NOMO-1 (cell line): ENCODE measurements at regions not wholly inside any gene's neighbourhood (a gene's known extent, or its start where the extent isn't known, plus 50 kb on each side); places are given as distances from the start of the nearest gene placed in this dataset.
"Not testable (repeated sequence)": the region's sequence is repeated elsewhere in the genome, so short reads cannot be mapped to it uniquely, and the experiment has no call there.

Source experiments
- DNase-seq, 2 experiments: peaks; one replicate each; lab custom pipeline; 2025; ENCODE audit not compliant: unreplicated experiment in 2 of 2; lab: John Stamatoyannopoulos, UW

DNA sequence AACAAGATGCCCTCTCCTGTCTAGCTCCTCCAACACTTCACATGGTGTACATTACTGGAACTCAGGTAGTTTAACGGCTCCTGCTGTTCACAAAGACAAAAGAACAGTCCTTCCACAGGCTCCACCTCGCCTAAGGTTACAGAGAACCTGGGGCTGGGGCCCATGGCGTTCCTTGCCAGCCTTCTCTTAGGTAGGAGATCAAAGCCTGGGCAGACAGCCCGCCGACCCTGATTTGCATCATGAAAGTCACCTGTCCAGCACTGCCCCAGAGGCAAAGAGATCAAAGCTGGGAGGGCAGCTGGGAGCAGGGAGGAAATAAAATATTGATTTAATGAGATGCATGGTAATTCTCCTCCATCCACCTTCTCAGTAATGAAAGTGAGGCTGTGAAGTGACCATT lies 115.0 kb upstream of the SLIT3 start:
- DNase-seq: no peak

DNA sequence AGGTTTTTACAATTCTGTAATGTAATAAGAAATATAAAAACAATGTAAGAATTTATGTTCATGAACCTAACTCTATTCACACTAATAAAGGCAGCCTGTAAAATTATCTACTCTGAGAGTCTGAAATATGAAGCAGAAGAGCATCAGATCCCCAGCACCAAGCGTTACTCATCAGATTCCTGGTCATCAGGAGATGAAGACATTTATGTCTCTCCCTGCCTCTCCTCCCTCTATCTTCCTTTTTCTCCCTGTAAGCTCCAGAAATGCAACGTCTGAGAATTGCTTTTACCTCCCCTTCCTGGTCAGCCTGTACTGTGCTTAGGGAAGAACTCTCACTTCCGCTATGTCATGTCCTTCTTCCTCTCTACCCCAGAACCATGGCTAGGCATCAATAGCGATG lies 114.4 kb upstream of the SLIT3 start:
- no peak for DNase-seq

DNA sequence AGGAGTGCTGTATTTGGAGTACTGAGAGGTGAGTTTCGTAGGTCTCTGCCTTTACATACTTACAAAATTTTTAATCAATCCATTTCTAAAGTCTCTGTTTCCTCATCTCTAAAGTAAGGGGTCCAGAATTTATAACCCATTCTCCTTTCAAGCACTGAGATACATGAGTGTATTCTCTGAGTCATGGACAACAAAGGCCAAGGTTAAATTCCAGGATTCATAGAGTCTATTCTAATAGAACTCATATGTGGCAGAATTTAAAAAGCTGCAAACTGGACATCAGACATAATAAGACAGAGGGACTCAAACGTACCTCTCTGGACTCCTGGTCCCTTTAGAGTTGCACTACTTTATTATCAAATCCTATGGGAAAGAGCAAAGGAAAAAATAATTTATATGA lies 112.5 kb upstream of the SLIT3 start:
- no peak for DNase-seq

DNA sequence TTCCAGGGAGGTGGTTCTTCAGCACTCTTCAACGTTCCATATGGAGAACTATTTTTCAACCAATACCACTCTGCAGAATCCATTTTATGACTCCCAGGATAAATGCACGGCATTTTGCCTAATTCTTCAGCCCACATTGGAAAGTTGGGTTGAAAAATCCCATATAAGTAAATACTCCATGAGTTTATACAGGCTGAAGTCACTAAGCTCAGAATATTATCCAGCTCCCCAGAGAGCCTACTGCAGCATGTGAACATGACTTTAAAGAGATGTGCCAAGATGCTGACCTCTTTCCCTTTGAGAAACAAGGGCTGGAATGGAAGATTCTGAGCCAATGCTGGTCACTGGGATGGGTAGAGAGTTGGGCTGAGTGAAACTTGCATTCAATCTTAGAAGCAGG lies 111.9 kb upstream of the SLIT3 start:
- DNase-seq: no peak

DNA sequence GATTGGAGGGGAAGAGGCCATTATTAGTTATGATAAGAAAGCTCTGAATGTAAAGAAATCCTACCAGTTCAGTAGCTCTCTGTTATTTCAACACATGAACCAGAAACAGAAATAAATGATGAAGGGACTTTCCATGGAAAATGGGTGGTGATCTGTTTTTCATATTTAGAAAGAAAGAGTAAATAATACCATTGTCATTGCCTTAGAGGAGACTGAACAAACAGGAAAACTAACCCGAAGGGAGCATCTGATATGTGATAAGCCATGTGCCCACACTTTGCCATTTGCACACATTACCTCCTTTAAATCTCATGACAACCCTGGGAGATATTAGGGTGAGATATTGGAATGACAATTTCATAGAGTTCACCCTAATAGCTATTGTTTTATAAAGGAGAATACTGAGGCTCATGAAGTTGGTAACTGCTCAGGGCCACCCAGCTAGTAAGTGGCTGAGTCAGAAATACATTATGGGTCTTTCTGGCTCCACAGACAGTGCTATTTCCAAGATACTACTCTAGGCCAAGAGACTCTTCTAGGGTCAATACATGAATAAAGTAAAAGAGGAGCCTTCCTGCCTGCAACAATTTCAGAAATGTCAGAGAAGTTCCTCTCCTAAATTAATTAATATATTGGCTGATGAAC lies 111.0 kb upstream of the SLIT3 start:
- no peak for DNase-seq

DNA sequence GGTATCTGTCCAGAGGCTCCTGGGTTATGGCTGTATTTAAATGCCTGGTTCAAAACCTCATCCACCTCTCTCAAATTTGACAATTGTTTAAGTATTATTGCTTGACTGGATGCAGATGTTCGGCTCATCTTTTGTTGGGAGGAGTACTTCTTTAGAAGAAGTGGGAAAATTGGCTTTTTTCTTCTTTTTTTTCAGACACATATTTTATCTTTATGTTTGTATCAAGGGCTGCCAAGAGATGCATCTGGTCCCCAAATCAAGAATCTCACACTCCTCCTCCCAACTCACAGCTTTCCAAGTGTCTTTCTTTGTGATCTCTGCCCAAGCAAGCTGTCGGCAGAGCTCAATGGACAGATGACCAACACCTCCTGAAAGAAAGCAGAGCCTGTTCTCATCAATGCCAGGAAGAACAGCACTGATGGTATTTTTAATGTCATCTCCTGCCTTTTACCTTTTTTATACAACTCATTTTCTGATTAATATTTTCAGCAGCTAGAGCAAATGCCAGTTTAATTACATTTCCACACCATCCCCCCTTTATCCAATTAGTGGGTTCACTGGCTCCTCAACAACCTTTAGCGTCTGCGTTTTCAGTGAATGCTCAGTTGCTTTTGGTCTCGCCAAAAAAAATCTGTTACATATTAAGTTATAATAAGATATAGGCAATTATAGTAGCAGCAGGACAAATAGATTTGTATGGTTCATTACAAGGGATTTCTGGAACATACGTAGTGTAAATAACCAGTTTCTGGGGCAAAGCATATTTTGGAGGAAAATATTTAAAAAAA lies 110.3 kb upstream of the SLIT3 start:
- no peak for DNase-seq

DNA sequence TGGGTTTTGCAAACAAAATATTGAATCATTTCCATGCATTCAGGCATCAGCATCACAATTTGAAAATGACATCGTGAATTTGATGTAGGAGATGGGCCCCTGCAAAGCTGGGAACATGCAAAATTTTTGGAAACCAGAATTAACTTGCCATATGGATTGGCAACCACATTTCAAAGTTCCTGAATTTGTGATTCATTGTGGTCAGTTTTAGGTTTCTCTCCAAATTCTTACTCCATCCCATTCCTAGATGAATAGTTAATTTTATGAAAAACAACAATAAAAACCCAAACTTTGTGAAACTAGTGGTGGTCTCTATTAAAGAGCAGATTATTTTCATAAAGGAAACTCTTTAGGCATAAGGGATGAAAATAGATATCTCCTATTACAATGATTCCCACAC lies 107.8 kb upstream of the SLIT3 start:
- DNase-seq: no peak

DNA sequence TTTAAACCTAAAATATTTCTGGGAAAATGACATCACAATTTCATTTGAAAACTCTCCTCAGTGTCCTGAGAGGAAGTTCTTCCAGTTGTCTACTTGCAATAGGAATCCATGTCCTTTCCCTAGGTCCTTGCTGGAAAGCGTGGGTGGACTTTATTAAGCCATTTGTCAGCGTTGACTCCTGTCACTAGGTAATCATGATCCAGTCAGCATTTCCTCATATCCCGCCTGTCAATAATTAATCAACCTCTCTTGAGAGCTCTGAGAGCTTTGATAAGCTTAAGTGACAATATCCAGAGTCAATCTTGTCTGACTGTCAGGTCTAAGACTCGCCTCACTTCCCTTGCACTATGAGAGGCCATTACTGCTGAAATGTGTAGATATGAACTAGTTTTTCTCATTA lies 107.2 kb upstream of the SLIT3 start:
- no peak for DNase-seq

DNA sequence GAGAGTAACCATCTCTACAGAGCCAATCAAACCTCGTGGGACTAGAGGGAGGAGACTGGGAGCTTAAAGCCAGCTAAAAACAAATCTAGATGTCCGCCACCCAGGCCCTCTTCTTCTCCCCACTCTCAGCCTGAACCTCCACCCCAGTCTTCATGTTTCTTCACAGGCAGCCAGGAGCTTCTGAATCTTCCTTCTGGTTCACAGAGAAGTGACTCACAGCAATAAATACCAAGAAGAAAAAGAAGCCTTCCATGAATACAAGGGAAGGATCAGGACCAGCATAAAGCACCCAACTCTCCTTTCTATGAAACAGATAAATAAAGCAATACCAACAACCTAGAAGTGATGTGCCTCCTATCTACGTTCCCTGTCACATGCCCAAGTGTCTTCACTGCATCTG lies 103.3 kb upstream of the SLIT3 start:
- DNase-seq: no peak

DNA sequence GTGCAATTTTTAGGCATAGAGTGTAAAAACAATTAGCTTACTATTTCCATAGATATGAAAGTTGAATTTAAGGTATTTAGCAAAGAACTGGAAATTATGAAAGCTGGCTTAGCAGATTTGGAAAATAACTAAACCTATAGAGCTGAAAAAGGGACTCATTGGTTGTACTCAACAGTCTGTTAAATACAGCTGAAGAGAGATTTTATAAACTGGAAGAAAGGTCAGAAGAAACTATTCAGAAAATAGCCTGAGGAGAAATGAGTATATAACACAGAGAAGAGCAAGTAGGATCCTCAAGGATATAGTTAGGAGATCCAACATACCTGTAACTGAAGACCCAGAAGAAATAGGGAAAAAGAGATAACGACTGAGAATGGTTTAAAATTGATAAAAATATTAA lies 97.6 kb upstream of the SLIT3 start:
- no peak for DNase-seq

DNA sequence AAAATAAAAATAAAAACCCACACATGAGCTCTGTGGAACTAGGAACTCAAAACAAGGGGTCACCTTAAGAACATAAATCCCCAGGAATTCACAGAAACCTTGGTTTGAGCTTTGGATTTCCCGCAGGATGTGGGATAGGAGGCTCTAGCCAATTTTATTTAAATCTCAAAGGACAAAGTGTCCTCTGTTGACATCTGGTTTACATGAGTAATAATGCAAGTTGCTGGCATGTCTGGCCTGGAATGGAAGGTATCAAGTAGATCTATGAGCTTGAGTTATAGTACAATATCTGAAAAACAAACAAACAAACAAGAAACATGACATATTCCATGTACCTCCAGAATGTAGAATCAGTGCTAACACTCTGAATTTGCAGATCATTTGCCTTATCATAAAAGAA lies 94.2 kb upstream of the SLIT3 start:
- DNase-seq: no peak

DNA sequence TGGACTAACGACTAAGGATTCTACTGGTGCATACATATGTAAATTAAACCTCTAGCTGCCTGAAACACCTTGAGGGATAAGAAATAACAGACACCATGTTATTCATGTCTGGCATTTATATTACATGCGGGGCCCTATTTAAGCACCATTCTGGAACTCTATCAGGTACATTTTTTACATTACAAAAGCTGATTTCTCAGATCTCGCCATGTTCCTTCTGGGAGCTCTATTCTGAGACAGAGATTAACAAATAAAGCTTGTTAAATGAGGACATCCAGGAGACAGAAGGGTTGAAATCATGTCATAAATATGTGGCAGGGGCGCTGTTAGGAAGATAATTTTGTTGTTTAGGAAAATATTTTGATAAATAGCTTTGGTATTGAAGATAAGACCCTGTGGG lies 93.4 kb upstream of the SLIT3 start:
- no peak for DNase-seq

DNA sequence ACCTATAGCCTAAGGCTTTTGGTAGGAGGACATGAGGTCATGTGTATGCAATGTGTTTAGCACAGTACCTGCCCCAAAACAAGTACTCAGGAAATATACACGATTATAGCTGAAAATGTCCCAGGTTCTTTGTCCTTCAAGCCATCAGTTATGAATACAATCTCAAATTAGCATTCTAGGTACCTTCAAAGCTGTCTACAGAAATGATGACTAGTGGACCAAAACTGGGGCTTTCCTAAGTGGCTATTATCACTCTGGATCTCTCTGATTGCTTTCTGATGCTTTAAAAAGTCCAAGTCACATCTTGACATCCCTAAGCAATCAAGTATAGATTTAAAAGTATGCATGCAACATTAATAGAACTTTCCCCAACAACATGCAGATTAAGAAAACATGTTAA lies 93.0 kb upstream of the SLIT3 start:
- DNase-seq: no peak

DNA sequence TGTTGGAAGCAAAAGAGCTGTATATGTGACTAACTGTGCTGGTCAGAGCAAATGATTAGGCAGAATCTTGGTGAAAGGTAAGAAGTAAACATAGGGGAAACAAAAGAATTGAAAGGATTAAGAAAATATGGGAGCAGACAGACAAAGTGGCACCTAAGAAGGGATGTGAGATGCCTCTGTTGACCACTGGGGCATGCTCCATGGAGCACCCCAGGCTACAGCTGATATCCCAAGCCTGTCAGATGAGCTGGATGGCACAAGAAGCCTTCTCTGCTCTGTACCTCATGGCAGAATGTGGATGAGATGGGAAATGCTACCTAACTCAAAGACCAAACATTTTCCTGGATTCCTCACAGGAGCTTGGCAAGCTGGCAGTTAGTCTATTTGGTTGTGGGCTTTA lies 89.3 kb upstream of the SLIT3 start:
- DNase-seq: no peak

DNA sequence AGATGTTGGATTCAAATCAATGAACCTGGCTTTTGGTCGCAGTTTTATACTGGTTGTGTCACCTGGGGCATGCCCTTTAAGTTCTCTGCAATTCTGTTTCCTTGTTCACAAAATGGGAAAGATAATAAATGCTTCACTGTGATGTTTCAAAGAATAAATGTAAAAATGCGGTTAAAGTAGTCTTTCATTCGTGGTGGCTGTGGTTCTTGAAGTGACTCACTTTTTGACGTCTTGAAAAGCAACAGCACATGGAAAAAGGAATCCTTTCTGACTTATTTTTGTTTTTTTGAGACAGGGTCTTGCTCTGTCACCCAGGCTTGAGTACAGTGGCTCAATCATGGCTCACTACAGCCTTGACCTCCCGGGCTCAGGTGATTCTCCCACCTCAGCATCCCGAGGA lies 88.4 kb upstream of the SLIT3 start:
- no peak for DNase-seq

DNA sequence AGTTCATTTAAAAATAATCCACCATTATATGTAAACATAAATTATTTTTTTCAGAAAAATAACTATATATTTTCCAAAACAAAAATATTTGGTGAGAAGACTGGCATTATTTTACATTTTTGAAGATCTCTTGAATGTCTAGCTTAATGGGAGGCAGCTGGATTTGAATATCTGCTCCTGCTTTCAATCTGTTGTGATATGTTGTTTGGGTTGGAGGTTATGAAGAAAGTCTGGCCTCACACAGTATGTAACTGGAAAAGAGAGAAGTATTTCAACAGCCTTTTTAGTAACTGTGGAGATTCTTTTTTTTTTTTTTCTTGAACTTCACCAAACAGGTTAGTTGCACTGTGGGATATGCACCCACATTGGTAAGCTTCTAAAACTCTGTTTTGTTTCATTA lies 84.7 kb upstream of the SLIT3 start:
- DNase-seq: no peak

DNA sequence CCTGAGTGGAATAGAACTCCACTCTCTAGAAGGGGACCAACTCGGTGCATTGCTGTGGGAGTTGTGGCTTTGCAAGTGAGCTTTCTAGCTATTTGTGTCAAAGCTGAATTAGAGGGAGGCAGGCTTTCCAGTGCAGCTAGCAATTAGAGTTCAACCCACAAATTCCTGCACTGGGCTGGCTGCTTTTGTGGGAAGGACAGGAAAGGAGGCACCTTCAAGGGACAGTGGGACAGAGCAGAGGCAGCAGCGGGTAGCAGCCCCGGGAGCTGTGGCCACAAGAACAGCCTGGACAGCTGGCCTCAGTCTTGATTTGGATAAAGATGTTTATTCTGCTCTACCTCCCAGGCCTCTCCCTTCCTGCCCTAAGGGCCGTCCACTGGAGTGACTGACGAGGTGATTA lies 83.7 kb upstream of the SLIT3 start:
- DNase-seq: no peak

DNA sequence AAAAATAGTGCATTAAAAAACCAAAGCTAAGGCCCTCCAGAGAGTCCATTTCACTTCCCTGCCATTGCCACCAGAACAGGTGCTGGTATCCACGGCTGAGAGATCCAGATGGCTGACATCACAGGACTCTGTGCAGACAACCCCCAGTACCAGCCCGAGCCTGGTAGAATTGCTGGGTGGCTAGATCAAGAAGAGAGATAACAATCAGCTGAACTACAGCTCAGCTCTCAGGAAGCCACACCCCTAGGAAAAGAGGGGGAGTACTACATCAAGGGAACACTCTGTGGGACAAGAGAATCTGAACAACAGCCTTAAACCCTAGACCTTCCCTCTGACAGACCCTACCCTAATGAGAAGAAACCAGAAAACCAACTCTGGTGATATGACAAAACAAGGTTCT lies 73.8 kb upstream of the SLIT3 start:
- no peak for DNase-seq

DNA sequence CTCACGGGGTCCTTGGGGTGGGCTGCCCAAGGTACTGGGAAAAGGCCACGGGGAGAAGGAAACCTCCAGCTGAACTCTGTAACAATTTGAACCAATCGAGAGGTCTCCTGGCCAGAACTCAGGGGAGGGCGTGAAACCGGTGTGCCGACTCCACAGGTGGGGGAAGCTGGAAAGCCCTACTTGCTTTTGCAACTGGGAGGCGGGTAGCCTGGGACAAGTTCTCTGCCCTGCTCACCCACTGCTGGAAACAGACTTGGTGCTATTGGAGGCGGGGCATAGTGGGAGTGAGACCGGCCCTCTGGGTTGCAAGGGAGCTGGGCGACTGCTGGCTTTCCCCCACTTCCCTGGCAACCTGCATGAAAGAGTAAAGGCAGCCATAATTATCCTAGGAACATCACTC lies 73.2 kb upstream of the SLIT3 start:
- no peak for DNase-seq

DNA sequence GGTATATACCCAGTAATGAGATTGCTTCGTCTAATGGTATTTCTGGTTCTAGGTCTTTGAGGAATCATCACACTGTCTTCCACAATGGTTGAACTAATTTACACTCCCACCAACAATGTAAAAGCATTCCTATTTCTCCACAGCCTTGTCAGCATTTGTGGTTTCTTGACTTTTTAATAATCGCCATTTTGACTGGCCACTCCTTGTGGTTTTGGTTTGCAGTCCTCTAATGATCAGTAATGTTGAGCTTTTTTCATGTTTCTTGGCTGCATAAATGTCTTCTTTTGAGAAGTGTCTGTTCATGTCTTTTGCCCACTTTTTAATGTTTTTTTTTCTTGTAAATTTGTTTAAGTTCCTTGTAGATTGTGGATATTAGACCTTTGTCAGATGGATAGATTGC lies 70.9 kb upstream of the SLIT3 start:
- not testable (repeated sequence) for DNase-seq

DNA sequence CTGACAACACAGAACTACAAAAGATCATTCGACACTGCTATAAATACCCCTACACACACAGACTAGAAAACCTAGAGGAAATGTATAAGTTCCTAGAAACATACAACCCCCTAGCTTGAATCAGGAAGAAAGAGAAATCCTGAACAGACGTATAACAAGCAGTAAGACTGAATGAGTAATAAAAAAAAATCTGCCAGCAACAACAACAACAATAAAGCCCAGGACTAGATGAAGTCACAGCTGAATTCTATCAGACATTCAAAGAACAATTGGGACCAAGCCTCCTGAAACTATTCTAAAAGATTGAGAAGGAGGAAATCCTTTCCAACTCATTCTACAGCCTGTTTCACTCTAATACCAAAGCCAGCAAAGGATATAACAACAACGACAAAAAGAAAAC lies 68.2 kb upstream of the SLIT3 start:
- DNase-seq: no peak

DNA sequence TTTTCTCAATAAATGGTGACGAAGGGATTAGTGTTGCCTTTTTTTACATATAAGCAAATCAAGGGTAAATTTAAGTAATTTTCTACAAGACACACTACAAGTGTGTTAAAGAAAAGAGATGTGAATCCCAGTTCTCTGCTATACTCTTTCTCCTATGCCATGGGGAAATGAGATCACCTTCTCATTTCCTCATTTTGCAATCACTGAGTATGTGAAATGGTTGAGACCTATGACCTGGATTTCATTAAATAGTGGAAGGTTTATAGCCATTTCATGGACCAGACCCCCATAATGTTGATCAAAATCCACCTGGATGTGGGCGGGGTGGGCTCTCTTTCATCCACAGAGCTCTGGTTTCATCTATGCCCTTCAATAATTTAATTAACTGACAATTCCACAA lies 66.9 kb upstream of the SLIT3 start:
- DNase-seq: no peak

DNA sequence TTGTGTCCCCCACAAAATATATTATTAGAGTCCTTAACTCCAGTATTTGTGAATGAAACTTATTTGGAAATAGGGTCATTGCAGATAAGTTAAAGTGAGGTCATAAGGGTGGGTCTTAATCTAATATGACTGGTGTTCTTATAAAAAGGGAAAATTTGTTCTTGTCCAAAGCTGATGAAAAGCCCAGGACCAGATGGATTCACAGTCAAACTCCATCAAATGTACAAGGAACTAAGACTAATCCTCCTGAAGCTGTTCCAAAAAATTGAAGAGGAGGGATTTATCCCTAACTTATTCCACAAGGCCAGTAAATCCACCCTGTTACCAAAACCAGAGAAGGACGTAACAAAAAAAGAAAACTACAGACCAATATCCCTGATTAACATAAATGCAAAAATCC lies 56.4 kb upstream of the SLIT3 start:
- no peak for DNase-seq
